DND-41 (cell line): ENCODE measurements at regions not wholly inside any gene's neighbourhood (a gene's known extent, or its start where the extent isn't known, plus 50 kb on each side); places are given as distances from the start of the nearest gene placed in this dataset.

Experiments used
- ATAC-seq: fragments of 200-7000 bp; cut with Tn5 transposase; 3 replicates; pipeline ENCODE4 v1.9.1; 2021; ENCODE audit warnings: low read depth; ENCODE audit not compliant: insufficient read depth
- DNase-seq: peaks from one replicate; pipeline ENCODE4 v3.0.0-alpha.2; 2020
- H2AFZ ChIP-seq: 2 replicates; pipeline ENCODE4 v1.6.0; 2012; ENCODE audit warnings: low read depth, low read length
- H3K27ac ChIP-seq: 2 replicates; pipeline ENCODE4 v1.5.1; 2012; ENCODE audit warnings: low read length, inconsistent platforms
- H3K27me3 ChIP-seq: fragments of 200-600 bp; sonication (generic); 2 replicates; pipeline ENCODE4 v1.6.0; 2012; ENCODE audit warnings: low read length, mild to moderate bottlenecking, inconsistent platforms; ENCODE audit not compliant: insufficient read depth, poor library complexity
- H3K36me3 ChIP-seq: 2 replicates; pipeline ENCODE4 v1.5.1; 2012; ENCODE audit warnings: low read length, inconsistent platforms; ENCODE audit not compliant: insufficient read depth
- H3K4me1 ChIP-seq: 2 replicates; pipeline ENCODE4 v1.5.1; 2012; ENCODE audit warnings: mild to moderate bottlenecking, low read length; ENCODE audit not compliant: insufficient read depth
- H3K4me2 ChIP-seq: 2 replicates; pipeline ENCODE4 v1.6.0; 2012; ENCODE audit warnings: mild to moderate bottlenecking, moderate library complexity, low read length, inconsistent platforms; ENCODE audit not compliant: insufficient read depth
- H3K4me3 ChIP-seq, 2 experiments: fragments of 200-600 bp in 1 of 2; shearing (Covaris generic) in 1 of 2; 2 replicates each; pipeline ENCODE4 v1.5.1; 2012 to 2016; ENCODE audit warnings: inconsistent platforms in 2 of 2, low read length in 2 of 2, mild to moderate bottlenecking in 2 of 2, low read depth in 1 of 2, moderate library complexity in 1 of 2
- H3K79me2 ChIP-seq: 2 replicates; pipeline ENCODE4 v1.6.0; 2012; ENCODE audit warnings: low read length, inconsistent platforms; ENCODE audit not compliant: insufficient read depth
- H3K9ac ChIP-seq: 2 replicates; pipeline ENCODE4 v1.6.0; 2012; ENCODE audit warnings: low read depth, mild to moderate bottlenecking, inconsistent platforms, low read length, moderate library complexity
- H3K9me3 ChIP-seq: 2 replicates; pipeline ENCODE4 v1.5.1; 2012; ENCODE audit warnings: low read length, moderate library complexity, mild to moderate bottlenecking, inconsistent platforms; ENCODE audit not compliant: insufficient read depth, severe bottlenecking
- H4K20me1 ChIP-seq: 2 replicates; pipeline ENCODE4 v1.6.0; 2012; ENCODE audit warnings: low read length; ENCODE audit not compliant: insufficient read depth
- CTCF ChIP-seq: IDR thresholded peaks from 2 replicates; pipeline ENCODE4 v1.5.1; 2012; ENCODE audit warnings: borderline replicate concordance, low read length, moderate library complexity, mild to moderate bottlenecking; ENCODE audit not compliant: poor library complexity, severe bottlenecking; ENCODE audit errors: extremely low read depth
- EZH2 ChIP-seq: IDR thresholded peaks from 3 replicates; pipeline ENCODE4 v1.6.1; 2012; ENCODE audit warnings: borderline replicate concordance, low read depth, mild to moderate bottlenecking, moderate library complexity, low read length, inconsistent platforms; ENCODE audit not compliant: severe bottlenecking

- no peak for ATAC-seq
- H3K27ac ChIP-seq: no peak overlapping the region
- H3K79me2 ChIP-seq: no peaks in the 10 kb centered on the region
- H3K4me2 ChIP-seq: no peak overlapping the region
- no peaks in the 10 kb centered on the region for H3K9me3 ChIP-seq
- no peak overlapping the region for H3K4me3 ChIP-seq
- peaks cover 31% of the 10 kb centered on the region for H3K4me1 ChIP-seq
- H2AFZ ChIP-seq: no peak overlapping the region
- no peaks in the 10 kb centered on the region for H4K20me1 ChIP-seq
- DNase-seq: no peak
- TF ChIP-seq EZH2 (no peak), CTCF (no peak)
- H3K9ac ChIP-seq: no peak overlapping the region
- no peaks in the 10 kb centered on the region for H3K36me3 ChIP-seq
- H3K27me3 ChIP-seq: no peaks in the 10 kb centered on the region
Observed at GRCh38 chr1:98176936-98177335, 256.1 kb upstream of the DPYD start.

- Histone ChIP-seq H3K4me2 (no peak overlapping the region), H3K4me1 (peaks cover 34% of the 10 kb centered on the region), H3K9ac (no peak overlapping the region), H3K36me3 (no peaks in the 10 kb centered on the region), H3K4me3 (no peak overlapping the region), H4K20me1 (no peaks in the 10 kb centered on the region), H3K79me2 (no peaks in the 10 kb centered on the region), H3K27me3 (no peaks in the 10 kb centered on the region), H3K9me3 (no peaks in the 10 kb centered on the region), H3K27ac (no peak overlapping the region), H2AFZ (no peak overlapping the region)
- no peak for ATAC-seq
- no peak for DNase-seq
- TF ChIP-seq EZH2 (no peak), CTCF (no peak)
Observed at GRCh38 chr1:98176414-98176813, 255.6 kb upstream of the DPYD start.

GRCh38 chr1:98172578-98172977 is 251.7 kb upstream of the DPYD start:
- ATAC-seq: peak; percentile 22; the same call in 2 of the 3 replicates

More at GRCh38 chr1:98172578-98172977, 251.7 kb upstream of the DPYD start:
- DNase-seq: no peak
- Histone ChIP-seq H4K20me1 (no peaks in the 10 kb centered on the region), H3K9me3 (no peaks in the 10 kb centered on the region), H3K4me1 (peaks cover 55% of the 10 kb centered on the region), H3K27me3 (no peaks in the 10 kb centered on the region), H3K9ac (peak overlapping the region; percentile 27), H3K4me2 (peak overlapping the region; percentile 70), H3K27ac (peak overlapping the region; percentile 88), H3K79me2 (no peaks in the 10 kb centered on the region), H3K36me3 (no peaks in the 10 kb centered on the region), H3K4me3 (no peak overlapping the region), H2AFZ (no peak overlapping the region)
- no peak for TF ChIP-seq EZH2
- no peak for TF ChIP-seq CTCF
